ENCODE measurements at regions not wholly inside any gene's neighbourhood (a gene's known extent, or its start where the extent isn't known, plus 50 kb on each side); places are given as distances from the start of the nearest gene placed in this dataset.

GRCh38 chr12:46926526-46926925 is 100.7 kb upstream of the SLC38A4 start:
- WGBS, 2 donors, result 56 to 68% methylated on average over 2 of the region's 2 CpGs
- no peak for DNase-seq
- no peaks in the 10 kb centered on the region for H3K36me3 ChIP-seq
- no peaks in the 10 kb centered on the region for H3K4me1 ChIP-seq
- no peak for TF ChIP-seq EP300 (IDR thresholded peaks at IDR 0.05)
- TF ChIP-seq POLR2A (IDR thresholded peaks at IDR 0.05), result no peak
- TF ChIP-seq, protein P1, sequence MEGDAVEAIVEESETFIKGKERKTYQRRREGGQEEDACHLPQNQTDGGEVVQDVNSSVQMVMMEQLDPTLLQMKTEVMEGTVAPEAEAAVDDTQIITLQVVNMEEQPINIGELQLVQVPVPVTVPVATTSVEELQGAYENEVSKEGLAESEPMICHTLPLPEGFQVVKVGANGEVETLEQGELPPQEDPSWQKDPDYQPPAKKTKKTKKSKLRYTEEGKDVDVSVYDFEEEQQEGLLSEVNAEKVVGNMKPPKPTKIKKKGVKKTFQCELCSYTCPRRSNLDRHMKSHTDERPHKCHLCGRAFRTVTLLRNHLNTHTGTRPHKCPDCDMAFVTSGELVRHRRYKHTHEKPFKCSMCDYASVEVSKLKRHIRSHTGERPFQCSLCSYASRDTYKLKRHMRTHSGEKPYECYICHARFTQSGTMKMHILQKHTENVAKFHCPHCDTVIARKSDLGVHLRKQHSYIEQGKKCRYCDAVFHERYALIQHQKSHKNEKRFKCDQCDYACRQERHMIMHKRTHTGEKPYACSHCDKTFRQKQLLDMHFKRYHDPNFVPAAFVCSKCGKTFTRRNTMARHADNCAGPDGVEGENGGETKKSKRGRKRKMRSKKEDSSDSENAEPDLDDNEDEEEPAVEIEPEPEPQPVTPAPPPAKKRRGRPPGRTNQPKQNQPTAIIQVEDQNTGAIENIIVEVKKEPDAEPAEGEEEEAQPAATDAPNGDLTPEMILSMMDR (IDR thresholded peaks at IDR 0.05), result no peak
- TF ChIP-seq POLR2AphosphoS5 (IDR thresholded peaks at IDR 0.05), result no peak
- no peaks in the 10 kb centered on the region for H3K9me3 ChIP-seq
- H3K27ac ChIP-seq, result no peak overlapping the region
- H3K27me3 ChIP-seq, result no peaks in the 10 kb centered on the region
- H3K4me3 ChIP-seq, result no peak overlapping the region
- no peak for ATAC-seq (ENCODE audit: low FRiP score in 2 of 2)

- DNase-seq, result no peak
- H3K4me3 ChIP-seq, result no peak overlapping the region
- no peaks in the 10 kb centered on the region for H3K36me3 ChIP-seq
- no peak overlapping the region for H3K27ac ChIP-seq
- no peaks in the 10 kb centered on the region for H3K9me3 ChIP-seq
- WGBS, 2 donors, result 57 to 59% methylated on average over 1 of the region's 1 CpG
- ATAC-seq (ENCODE audit: low FRiP score in 2 of 2), result no peak
- H3K4me1 ChIP-seq, result no peaks in the 10 kb centered on the region
- no peaks in the 10 kb centered on the region for H3K27me3 ChIP-seq
- TF ChIP-seq EP300 (IDR thresholded peaks at IDR 0.05) (no peak), POLR2AphosphoS5 (IDR thresholded peaks at IDR 0.05) (no peak), POLR2A (IDR thresholded peaks at IDR 0.05) (no peak)
- TF ChIP-seq, protein P1 (IDR thresholded peaks at IDR 0.05), result no peak
These were observed 104.3 kb upstream of the SLC38A4 start for GRCh38 chr12:46930101-46930500.

DNA sequence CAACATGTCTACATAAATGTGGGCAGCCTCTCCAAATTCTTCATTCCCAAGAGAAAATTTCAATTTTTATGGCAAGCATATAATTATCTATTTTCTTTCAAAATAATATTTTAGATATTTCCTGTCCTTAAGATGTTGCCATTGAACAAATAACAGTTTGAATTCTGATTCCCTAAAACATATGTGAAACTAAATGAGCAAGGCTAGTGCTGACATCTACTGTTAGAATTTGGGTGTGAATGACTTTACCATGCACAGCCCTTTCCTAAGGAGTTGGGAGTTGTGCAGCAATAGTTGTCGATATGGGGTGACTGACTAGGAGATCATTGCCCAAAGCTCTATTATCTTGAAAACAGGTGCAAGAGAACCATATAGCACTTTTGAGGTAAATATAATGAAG is 108.2 kb upstream of the SLC38A4 start:
- no peaks in the 10 kb centered on the region for H3K4me1 ChIP-seq
- ATAC-seq (ENCODE audit: low FRiP score in 2 of 2) (peak in 1 of 2 donors; percentile 68), DNase-seq (no peak)

DNA sequence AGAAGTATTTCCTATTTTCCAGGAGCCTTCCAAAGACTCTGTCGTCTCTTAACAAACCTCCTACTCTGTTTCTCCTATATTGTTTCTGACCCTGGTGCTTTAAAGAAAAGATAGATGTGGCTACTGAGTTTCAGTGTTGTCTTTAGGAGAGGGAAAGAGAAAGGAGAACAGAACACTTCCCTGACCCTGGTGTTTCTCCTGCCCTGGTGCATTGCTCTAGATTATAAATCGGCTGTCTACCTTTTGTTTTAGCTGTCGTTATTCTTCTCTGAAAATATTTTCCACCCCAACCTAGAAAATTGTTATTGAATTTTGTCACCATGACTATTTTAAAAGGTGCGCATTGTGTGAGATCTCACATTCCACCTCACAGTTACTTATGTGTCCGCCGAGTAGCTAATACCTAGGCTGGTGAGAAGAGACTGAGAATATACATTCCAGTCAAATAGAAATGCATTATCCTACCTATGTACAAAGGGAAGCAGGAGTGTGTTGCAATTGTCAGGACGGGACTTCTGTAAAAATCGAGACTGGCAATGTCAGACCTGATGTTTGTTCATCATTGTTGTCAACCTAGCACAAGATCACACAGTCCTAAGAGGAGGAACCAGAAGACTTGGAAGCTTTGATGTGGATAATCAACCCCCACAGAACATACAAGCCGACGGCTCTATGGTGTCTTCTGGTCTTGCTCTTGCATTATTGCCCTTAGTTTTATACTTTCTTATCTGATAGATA is 108.7 kb upstream of the SLC38A4 start:
- 72 to 78% methylated on average over 10 of the region's 10 CpGs for WGBS, 2 donors
- DNase-seq, result no peak
- no peak for TF ChIP-seq POLR2AphosphoS5 (IDR thresholded peaks at IDR 0.05)
- no peak for TF ChIP-seq POLR2A (IDR thresholded peaks at IDR 0.05)
- no peak for TF ChIP-seq EP300 (IDR thresholded peaks at IDR 0.05)
- TF ChIP-seq, protein P1 (IDR thresholded peaks at IDR 0.05), result no peak

More for the DNA sequence above, 108.2 kb upstream of the SLC38A4 start:
- TF ChIP-seq, protein P1 (IDR thresholded peaks at IDR 0.05), result peak in 3 of 6 experiments; percentile 38 to 45 (median 42)
- no peak for TF ChIP-seq POLR2AphosphoS5 (IDR thresholded peaks at IDR 0.05)
- 52 to 63% methylated on average over 1 of the region's 1 CpG for WGBS, 2 donors
- no peak overlapping the region for H3K4me3 ChIP-seq
- no peaks in the 10 kb centered on the region for H3K27me3 ChIP-seq
- no peaks in the 10 kb centered on the region for H3K36me3 ChIP-seq
- no peaks in the 10 kb centered on the region for H3K9me3 ChIP-seq
- H3K27ac ChIP-seq, result no peak overlapping the region

GRCh38 chr12:46935271-46935847 is 109.6 kb upstream of the SLC38A4 start:
- no peaks in the 10 kb centered on the region for H3K4me1 ChIP-seq
- DNase-seq, result no peak
- H3K36me3 ChIP-seq, result no peaks in the 10 kb centered on the region
- H3K4me3 ChIP-seq, result no peak overlapping the region
- TF ChIP-seq, protein P1 (IDR thresholded peaks at IDR 0.05), result no peak
- TF ChIP-seq EP300 (IDR thresholded peaks at IDR 0.05) (no peak), POLR2A (IDR thresholded peaks at IDR 0.05) (no peak)
- no peaks in the 10 kb centered on the region for H3K27me3 ChIP-seq
- ATAC-seq (ENCODE audit: low FRiP score in 2 of 2), result no peak
- WGBS, 2 donors, result 74 to 78% methylated on average over 3 of the region's 3 CpGs
- H3K9me3 ChIP-seq, result no peaks in the 10 kb centered on the region
- no peak overlapping the region for H3K27ac ChIP-seq

More for the DNA sequence above, 108.7 kb upstream of the SLC38A4 start:
- Histone ChIP-seq H3K4me1 (no peaks in the 10 kb centered on the region), H3K4me3 (no peak overlapping the region), H3K27me3 (no peaks in the 10 kb centered on the region), H3K9me3 (no peaks in the 10 kb centered on the region), H3K36me3 (no peaks in the 10 kb centered on the region), H3K27ac (no peak overlapping the region)
- no peak for ATAC-seq (ENCODE audit: low FRiP score in 2 of 2)
